HG03354 (cell line): ENCODE measurements at regions not wholly inside any gene's neighbourhood (a gene's known extent, or its start where the extent isn't known, plus 50 kb on each side); places are given as distances from the start of the nearest gene placed in this dataset.
A peak's percentile ranks its signal among the peaks of the same experiment; 100 is the strongest.
"Not testable (repeated sequence)": the region's sequence is repeated elsewhere in the genome, so short reads cannot be mapped to it uniquely, and the experiment has no call there.

ENCODE experiments used
- ATAC-seq: cut with Tn5 transposase; IDR thresholded peaks from one replicate; pipeline ENCODE4 v1.9.1; 2021; ENCODE audit warnings: mild to moderate bottlenecking; ENCODE audit not compliant: unreplicated experiment, poor library complexity, severe bottlenecking

DNA sequence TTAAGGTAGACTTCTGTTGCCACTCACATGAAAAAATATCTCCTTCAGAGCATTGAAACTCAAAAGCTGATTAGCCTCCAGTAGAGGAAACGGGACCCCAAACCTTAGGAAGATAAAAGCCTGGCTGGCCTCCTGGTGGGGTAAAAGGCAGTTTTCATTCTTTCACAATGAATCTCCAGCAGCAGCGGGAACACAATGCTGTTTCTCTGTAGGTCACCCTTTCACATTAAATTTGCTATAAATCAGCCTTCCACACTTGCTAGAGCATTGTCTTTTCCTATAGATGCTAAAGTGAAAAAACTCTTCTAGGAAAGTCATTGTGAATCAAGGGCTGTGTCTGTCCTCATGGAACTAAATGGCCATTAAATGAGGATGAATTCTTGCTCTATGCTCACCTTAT, 207.3 kb upstream of the MAGEB2 start:
- no peak for ATAC-seq

DNA sequence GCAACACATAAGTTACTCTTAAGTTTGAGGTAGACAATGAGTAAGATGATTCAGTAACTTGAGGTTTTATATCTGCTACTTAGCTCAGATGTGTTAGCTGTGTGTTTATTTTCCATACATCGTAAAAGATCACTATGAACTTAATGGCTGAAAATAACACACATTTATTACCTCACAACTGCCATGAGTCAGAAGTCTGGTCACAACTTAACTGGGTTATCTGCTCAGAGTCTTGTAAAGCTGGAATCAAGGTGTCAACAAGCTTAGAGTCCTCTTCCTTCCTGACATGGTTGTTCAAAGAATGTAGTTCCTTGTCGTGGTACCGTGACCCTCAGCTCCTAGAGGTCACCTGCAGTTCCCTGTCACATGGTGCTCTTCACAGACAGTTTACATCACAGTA, 204.9 kb upstream of the MAGEB2 start:
- ATAC-seq, result no peak

GRCh38 chrX:30015440-30015839, 199.9 kb upstream of the MAGEB2 start:
- ATAC-seq, result no peak

- no peak for ATAC-seq
These were observed 187.7 kb upstream of the MAGEB2 start for GRCh38 chrX:30027636-30028035.

GRCh38 chrX:30036406-30036805, 179.0 kb upstream of the MAGEB2 start:
- ATAC-seq, result not testable (repeated sequence)

GRCh38 chrX:30039768-30040167, 175.6 kb upstream of the MAGEB2 start:
- no peak for ATAC-seq

- peak; percentile 67 for ATAC-seq
These were observed 154.6 kb upstream of the MAGEB2 start for GRCh38 chrX:30060718-30061117.

DNA sequence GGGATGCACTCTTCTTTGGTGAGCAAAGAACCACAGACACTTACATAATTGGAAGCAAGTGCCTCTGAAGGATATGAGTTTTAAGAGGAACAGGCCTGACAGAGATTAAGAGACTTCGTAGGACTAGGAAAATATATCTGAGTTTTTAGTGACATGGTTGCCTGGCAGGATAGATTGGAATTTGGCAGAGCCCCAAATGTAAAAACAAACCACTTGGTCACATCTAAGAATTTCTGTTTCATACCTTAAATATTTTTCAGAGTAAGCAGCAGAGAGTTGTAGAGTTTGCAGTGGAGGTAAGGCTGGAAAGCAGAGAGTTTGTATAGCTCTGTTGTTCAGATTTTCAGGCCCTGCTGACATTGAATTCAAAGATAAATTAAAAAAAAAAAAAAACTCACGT, 150.1 kb upstream of the MAGEB2 start:
- no peak for ATAC-seq

GRCh38 chrX:30067677-30068076, 147.7 kb upstream of the MAGEB2 start:
- ATAC-seq, result no peak

DNA sequence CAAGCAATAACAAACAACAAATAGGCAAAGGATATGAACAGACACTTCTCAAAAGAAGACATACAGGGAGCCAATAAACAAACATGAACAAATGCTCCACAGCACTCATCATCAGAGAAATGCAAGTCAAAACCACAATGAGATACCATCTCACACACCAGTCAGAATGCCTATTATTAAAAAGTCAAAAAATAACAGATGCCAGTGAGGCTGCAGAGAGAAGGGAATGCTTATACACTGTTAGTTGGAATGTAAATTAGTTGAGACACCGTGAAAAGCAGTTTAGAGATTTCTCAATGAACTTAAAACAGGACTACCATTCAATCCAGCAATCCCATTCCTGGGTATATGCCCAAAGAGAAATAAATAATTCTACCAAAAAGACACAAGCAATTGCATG, 129.8 kb upstream of the MAGEB2 start:
- no peak for ATAC-seq

- no peak for ATAC-seq
These were observed 103.9 kb upstream of the MAGEB2 start for GRCh38 chrX:30111431-30111830.

DNA sequence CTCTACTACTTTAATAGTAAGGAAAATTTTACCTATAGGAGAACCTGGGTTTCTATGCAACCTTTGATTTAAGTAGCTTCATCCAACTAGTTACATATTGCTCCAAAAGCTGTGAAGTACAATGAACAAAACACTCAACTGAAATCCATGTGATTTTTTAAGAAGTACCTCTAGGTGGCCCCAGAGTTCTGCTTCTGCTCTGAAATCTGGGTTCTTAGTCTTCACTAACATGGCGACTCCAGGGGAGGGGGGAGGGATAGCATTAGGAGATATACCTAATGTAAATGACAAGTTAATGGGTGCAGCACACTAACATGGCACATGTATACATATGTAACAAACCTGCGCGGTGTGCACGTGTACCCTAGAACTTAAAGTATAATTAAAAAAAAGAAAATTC, 73.4 kb upstream of the MAGEB2 start:
- ATAC-seq, result peak; percentile 92

GRCh38 chrX:30144221-30144620, 71.1 kb upstream of the MAGEB2 start:
- ATAC-seq, result no peak

GRCh38 chrX:30144971-30145731, 70.2 kb upstream of the MAGEB2 start:
- ATAC-seq, result no peak

DNA sequence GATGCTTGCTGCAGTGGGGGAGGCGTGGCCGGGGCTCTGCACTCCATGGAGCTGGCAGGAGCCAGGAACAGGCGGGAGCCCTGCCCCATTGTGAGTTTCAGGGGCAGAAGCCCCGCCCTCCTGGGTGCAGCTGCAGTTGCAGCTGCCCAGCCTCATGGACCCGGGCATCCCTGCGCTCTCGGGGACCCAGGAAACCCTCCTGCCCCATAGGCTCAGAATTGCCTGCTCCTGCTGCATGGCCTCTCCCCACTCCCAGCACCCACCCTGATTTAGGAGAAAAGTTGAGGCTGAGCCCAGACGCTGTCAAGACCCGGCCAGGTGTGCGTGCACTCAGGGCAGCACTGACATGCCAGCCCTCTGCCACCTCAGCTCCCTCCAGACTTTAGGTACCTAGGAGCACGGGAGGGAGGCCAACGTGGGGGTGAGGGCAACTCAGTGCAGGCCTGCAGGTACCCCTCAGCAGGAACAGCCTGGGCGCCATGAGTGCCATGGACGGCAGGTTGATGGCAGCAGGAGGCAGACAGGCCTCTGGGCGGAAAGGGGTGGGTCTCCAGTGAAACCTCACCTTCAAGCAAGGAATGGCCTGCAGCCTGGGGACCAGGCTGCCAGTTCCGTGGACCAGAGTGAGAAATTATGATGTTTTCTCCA, 67.2 kb upstream of the MAGEB2 start:
- ATAC-seq, result no peak

DNA sequence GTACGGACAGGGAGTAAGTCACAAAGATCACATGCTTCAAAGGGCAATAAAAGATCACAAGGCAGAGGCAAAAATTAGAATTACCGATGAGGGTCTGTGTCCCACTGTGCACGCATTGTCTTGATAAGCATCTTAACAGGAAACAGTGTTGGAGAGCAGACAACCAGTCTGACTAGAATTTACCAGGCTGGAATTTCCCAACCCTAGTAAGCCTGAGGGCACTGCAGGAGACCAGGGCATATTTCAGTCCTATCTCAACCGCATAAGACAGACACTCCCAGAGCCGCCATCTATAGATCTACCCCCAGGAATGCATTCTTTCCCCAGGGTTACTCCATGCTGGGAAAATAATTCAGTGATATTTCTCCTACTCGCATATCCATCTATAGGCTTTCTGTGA, 66.2 kb upstream of the MAGEB2 start:
- ATAC-seq, result not testable (repeated sequence)

- ATAC-seq, result no peak
These were observed 65.0 kb upstream of the MAGEB2 start for GRCh38 chrX:30150196-30150895.

DNA sequence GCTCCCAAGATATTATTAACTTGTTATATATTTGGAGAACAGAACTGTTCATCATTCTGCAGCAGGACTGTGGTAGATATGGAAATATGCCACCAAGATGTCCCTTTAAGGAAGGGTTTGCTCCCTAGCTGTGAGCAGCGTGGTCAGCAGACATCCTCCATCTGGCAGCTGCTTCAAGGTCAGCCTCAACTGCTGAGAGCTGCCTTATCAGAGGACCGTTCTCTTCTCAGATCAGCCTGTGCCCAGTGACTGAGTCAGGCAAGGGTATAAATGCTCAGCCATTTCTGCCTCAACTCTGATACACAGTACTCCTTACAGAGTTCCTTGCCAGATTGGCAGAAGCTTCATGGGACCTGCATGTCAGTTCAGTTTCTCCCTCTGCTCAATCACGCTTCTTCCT, 63.4 kb upstream of the MAGEB2 start:
- no peak for ATAC-seq

DNA sequence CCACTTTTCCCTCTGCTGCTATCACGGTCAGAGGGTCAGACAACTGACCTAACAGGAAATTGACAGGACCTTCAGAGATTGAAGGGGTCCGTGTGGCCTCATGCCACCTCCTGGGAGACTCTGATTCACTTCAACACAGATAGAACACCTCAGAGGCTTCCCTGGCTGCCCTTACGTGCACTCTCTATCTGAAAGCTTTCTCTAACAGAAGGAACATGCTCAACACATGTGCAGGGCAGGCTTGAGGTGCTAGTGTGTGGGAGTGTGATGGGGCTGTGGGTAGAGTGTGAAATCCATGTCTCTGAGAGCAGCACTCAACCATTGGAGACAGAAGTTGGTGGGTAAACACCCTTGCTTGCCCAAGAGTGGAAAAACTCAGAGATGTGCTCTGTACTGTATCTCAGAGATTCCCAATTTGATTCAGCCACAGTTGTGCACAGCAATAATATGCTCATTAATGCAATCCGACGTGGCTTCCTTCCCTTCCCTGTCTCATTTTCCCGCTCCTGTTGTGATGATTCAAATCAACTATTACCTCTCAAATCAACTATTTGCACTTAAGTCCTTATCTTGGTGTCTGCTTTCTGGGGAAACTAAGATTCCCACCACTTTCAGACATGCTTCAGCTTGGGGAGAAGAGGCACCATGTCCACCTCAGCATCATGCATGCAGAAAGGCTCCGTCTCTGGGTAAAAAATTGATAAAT, 62.0 kb upstream of the MAGEB2 start:
- no peak for ATAC-seq

DNA sequence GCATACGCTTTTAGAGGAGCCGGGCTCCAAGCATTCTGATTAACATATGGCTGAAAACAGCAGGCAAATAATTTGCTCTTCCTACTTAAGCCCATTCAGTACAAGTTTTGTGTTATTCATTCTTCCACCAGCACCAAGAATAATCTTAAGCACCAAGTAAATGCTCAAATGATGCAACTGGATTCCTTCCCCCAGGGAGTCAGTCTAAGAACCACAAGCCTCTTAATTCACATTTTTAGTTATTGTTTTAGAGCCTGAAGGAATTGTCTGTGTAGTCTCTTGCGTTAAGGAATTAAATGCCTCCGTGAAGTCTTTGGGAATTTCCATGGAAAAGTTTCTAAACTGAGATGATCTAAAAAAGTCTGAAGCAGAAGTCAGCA, 61.5 kb upstream of the MAGEB2 start:
- no peak for ATAC-seq
